GM19397 (cell line): ENCODE measurements at regions not wholly inside any gene's neighbourhood (a gene's known extent, or its start where the extent isn't known, plus 50 kb on each side); places are given as distances from the start of the nearest gene placed in this dataset.

Source experiments
- ATAC-seq: cut with Tn5 transposase; IDR thresholded peaks from one replicate; pipeline ENCODE4 v1.9.1; 2021; ENCODE audit warnings: mild to moderate bottlenecking, moderate library complexity; ENCODE audit not compliant: unreplicated experiment

DNA sequence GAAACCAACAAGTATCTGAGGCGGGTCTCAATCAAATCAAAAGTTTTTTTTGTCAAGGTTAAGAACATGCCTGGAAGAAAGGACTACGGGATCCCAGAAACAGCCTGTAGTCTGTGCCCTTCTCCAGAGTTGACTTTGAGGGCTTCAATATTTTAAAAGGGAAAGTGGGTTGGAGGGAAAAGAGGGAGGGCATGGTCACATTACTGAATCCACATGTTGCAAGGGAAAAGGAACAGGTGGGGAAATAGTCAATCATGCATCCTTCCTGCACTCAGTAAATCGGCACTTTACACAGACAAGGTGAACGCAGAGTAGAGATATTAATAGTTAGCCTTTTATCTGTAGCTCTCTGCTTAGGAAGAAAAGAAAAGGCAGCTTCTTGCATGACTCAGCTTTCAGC is 808.5 kb downstream of the UQCRFS1 start:
- no peak for ATAC-seq

DNA sequence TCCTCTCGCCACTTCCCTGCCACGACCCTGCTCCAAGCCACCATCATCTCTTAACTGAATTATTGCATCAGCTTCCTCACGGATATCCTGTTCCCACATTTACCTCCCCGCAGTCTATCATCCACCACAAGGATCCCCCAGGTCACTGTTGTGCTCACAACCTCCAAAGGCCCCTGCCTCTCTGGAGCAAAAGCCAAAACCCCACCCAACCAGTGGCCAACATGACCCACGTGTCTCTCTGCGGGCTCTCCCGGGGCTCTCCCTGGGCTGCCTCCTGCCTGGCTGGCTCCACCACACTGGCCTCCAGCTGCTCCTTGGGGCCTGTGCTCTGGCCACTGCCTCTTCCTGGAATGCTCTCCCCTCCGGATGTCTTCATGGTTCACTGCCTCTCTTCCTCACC is 809.3 kb downstream of the UQCRFS1 start:
- no peak for ATAC-seq

DNA sequence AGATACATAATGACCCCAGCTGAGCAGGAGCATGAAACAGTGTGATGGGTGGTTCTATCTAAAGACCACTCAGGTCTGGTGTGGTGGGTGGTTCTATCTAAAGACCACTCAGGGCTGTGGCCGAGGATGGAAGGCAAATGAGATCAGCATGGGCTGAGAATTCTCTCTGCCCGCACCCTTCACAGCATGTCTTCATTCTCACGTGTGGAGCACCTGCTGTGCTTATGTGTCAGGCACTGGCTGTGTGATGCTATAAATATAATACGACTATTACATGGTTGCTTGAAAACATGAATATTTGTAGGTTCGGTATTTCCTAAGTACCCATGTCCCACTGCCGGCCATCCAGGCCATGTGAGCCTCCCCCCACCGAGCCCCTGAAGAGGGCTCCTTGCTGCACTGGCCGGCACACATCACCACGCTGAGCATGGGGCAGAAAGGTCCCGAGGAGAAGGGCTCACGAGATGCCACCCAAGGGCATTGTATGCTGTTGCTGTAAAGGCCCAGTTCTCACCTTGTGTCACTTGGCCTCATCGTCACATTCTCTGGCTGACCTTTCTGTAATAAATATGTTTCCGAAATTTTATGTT is 810.2 kb downstream of the UQCRFS1 start:
- ATAC-seq, result no peak

DNA sequence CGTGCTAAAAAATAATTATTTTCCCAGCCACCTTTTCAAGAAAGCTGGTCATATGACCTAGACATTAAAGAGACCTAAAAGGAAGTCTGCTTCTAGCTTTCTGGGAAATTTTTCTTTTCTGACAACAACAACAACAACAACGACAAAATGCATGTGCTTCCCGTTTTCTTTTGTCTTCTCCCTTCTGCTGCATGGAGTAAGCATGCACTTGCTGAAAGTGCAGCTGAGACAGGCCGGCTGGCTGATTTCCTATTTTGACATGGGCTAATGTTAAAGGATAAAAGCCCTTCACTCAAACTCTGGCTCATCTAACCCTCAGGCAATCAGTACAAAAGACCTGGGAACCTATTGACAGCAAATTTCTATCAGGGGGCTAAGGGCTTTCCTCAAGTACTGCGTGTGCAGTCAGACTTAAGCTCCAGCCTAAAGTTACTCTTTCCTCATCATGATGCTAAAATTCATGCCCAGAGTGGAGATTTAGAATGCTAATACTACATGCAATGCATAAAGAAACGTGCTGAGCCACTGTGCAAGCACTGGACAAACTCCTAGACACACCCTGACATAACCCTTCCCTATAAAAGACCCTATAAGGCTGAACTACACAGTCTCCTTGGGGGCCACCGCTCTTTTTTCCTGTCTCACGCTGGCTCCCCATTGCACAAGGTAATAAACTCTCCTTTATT is 811.1 kb downstream of the UQCRFS1 start:
- no peak for ATAC-seq

DNA sequence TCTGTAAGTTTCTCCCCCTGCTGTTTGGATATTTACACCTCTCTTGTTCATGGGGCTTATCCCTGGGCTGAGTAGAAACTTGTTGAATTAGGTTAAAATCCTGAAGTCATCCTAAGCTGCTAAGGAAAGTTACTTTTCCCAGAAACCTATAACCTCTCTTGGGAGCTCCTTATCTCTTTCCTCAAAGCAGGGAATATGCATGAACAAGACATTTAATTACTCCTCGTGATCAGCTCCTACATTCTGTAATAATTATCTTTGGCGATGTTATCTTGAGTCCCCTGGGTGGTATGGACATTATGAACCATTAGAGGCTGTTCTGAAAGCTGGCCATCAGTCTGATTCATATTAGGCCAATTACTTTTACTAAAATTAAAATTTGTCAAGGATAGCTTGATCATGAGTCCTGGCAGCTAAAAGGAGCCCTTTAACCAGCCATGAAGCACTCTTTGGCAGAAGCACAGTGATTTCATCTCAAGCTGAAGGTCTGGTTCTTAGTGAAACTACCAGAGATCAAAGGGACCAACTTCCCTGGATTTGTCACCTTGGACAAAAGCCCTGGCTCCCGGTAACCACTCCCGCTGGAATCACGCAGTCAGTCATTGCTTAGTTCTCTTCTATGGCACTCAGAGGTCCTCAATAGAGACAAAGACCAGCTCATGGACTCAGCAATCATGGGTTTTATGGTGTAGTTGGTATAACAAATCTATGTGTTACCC is 811.8 kb downstream of the UQCRFS1 start:
- ATAC-seq, result no peak

DNA sequence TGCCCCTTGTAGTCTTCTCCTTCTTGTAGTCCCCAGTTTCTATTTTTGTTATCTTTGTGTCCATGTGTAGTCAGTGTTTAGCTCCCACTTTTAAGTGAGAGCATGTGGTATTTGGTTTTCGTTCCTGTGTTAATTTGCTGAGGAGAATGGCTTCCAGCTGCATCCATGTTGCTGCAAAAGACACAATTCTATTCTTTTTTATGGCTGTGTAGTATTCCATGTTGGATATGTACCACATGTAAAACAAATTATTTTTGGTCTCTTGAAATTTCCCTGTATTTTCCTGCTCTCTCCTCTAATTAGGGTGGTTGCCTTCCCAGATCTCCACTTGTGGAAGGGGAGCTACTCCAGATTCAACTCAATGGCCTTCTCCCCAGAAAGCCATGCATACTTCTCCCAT is 813.8 kb downstream of the UQCRFS1 start:
- ATAC-seq, result no peak

DNA sequence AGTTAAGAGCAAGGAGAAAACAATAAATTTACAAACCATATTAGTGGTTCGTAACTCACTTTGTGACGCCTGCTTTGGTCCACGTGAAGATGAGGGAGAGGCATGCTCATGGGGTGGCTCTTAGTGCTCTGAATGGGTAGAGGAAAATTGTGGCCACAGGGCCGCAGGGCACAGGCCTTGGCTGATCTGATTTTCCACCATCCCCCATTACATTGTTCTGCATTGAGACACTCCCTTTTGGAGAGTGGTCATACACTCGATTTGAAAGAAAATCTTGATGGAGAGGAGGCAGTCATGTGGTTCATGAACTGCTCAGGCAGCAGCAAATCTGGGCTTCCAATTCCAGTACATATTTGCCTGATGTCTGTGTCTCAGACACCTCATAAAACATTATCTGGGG is 815.2 kb downstream of the UQCRFS1 start:
- no peak for ATAC-seq

DNA sequence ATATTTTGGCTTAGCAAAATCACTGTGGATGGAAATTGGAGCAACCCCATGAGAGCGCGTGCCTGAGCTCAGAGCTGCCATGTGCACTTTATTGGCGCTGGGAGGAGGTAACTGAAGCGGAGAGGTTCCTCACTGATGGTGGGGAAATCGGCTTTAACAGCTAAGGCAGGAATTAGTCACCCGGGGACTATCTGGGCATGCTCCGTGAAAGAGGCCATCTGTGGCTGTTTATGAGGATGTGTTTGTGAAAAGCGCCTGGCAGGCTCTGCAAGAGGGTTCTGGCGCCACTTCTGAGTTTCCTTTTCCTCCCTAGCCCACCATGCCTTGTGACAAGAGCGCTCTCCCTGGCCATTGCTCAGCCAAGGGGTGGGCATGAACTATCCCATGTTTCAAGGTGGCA is 815.6 kb downstream of the UQCRFS1 start:
- no peak for ATAC-seq

DNA sequence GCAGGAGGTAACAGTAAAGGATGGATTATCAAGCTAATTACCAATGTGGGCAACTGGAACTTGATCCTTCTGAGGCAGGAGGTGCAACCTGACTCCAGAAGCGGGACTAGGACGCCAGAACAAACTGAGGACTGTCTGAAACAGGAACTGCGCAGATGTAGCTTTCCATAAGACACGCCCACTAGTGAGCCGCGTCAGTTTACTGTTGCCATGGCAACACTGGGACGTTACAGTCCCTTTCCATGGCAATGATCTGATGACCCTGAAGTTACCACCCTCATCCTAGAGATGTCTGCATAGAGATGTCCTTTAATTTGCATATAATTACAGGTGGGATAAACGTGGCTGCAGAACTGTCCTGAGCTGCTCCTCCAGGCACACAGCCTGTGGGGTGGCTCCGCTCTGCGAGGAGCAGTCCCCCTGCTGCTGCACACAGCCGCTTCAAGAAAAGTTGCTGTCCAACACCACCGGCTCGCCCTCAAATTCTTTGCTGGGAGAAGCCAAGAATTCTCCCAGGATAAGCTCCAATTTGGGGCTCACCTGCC is 816.6 kb downstream of the UQCRFS1 start:
- ATAC-seq, result no peak

DNA sequence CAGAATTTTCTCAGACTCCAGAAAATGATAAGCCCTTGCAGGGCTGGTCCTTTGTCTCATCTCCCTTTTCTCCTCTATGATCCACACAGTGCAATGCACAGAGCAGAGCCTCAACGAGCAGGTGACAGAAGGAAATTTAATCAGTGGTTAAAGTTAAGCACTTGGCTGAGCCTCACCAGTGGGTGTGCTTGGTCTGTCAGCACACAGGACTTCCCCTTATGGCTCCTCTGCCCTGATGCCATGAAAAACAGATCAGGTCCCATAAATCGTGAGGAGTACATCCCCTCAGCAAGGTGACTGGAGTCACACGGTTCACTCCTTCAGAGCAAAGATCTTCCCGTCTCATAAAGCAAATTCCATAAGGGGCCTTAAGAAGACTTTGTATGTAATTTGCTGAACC is 818.2 kb downstream of the UQCRFS1 start:
- no peak for ATAC-seq

DNA sequence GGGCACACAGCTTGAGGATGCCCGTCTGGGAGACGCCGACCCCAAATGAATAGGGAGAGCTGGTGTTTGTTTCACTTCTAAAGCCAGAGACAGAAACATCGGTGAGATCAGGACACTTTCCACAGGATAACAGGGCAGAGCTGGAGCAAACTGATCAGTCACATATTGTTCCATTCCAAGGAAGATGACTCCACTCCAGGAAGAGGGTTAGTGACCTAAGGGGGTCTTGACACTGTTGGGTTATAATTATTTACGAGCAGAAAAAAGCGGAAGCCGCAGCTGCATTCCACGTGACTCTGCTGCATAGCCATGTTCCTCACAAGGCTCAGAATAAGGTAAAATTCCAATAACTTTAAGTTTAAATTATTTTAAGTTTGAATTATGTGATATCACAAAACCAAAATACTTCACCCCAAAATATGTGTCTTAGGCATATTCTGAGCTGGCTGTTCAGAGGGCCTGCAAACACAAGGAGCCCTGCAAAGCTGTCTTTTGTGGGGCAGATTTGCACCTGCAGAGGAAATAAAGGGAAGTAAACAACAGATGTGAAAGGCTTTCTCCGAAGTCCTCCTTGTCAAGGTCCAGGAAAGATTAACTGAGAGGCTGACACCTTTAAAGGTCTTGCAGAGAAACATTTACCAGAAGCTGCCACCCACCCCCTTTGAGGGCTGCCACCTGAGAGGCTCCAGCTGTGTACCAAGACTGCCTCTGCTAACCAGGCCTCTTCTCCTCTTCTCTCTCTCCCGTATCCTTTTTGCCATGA is 819.2 kb downstream of the UQCRFS1 start:
- no peak for ATAC-seq

DNA sequence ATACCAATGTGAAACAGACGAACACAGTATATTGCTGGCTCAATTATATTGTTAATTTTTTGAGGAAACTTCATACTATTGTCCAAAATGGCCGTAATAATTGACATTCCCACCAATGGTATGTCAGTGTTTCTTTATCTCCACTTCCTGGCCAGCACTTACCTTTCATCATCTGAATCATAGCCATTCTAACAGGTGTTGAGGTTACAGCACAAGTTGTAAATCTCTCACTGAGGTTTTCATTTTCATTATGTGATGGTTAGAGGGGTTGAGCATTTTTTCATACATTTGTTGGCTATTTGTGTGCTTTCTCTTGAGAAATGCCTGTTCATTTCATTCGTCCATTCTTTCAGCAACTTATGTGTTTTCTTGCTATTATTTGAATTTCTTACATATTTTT is 824.0 kb downstream of the UQCRFS1 start:
- no peak for ATAC-seq

DNA sequence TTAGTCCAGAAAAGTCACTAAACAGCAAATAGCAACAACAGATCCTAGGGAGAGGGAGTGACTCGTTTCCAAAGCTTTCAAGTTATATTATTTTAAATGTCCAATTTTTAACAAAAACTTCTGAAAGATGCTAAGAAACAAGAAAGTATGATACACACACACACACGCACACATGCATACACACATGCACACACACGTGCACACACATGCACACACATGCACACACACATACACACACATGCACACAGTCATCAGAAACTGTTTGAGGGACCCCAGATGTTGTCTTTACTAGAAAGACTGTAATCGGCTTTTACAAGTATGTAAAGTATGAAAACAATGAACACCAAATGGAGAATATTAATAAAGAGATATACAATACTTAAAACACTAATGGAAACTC is 825.4 kb downstream of the UQCRFS1 start:
- no peak for ATAC-seq

DNA sequence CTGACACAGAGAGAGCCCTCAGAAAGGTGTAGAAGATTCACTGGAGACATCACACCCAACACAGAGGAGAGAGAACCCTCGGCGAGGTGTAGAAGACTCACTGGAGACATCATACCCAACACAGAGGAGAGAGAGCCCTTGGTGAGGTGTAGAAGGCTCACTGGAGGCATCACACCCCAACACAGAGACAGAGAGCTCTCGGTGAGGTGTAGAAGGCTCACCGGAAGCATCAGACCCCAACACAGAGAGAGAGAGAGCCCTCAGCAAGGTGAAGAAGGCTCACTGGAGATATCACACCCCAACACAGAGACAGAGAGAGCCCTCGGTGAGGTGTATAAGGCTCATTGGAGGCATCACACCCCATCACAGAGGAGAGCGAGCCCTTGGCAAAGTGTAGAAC is 826.5 kb downstream of the UQCRFS1 start:
- no peak for ATAC-seq

DNA sequence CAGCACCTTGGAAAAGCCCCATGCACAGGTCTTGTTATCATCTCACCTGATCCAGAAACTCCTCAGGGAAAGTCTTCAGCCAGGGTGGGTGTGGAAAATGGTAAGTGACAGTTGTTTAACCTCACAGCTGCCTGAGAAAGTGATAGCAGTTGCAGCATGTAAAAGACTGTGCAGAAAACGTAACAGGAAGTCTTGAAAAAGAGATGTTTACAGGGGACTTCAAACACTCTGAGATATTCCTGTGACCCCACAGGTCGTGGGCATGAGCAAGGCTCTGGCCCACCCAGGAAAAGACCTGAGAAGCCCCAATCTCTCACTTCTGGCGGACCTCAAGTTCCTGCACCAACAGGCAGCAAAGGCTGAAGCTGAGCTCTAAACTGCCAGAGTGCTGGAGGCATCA is 826.9 kb downstream of the UQCRFS1 start:
- no peak for ATAC-seq

DNA sequence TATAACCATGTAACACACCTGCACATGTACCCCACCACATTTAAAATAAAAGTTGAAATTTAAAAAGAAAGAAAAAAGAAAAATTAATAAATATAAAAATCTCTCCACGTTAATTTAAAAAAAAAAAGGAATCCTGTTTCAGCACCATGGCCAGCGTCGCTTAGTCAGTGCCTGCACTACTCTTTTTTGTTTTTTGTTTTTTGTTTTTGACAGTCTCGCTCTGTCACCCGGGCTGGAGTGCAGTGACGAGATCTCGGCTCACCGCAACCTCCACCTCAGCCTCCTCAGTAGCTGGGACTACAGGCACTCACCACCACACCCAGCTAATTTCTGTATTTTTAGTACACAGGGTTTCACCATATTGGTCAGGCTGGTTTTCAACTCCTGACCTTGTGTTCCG is 835.9 kb downstream of the UQCRFS1 start:
- no peak for ATAC-seq

DNA sequence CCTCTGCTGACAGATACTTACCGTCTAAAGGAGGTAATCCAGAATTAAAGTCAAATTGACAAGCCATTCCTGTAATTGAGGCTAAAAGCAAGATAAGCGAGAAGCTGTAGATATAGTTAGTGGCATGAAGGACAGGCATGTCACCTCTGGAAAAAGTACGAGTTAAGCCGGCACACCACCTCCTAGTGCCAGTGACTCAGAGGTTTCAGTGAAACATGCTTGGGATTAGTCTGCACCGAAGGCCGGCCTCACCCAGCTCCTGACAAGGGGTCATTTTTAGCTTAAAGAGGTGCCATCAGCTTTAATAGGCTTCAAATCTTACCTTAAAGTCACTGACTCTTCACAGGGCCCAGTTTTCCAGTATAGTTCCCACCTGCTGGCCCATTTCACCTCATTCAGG is 838.0 kb downstream of the UQCRFS1 start:
- ATAC-seq, result no peak

DNA sequence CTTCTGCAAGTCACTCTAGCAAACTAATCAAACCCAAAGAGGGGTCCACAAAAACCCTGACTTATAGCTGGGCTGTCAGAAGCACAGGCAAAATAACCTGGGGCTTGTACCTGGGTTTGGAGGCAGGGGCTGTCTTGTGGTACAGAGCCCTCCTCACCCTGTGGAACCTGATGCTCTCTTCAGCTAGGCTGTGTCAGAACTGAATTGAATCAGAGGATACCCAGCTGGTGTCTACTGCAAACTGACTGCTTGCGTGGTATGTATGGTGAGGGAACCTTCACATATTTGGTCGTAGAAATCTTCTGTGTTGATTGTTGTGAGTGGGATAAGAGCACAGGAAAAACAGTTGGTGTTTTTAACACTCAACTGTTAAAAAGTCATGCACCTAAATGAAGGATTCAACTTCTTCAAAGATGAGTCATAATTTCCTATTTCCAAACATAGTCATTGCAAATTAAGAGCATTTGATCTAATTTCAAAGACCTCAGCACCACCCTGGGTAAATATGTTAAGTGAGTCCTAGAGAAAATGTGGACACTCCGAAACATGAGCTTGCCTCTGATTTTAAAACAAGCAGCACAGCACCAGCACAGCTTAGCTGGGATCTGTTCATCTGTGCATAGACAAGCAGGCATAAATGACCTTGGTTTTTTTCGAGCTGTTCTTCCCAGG is 840.2 kb downstream of the UQCRFS1 start:
- no peak for ATAC-seq

DNA sequence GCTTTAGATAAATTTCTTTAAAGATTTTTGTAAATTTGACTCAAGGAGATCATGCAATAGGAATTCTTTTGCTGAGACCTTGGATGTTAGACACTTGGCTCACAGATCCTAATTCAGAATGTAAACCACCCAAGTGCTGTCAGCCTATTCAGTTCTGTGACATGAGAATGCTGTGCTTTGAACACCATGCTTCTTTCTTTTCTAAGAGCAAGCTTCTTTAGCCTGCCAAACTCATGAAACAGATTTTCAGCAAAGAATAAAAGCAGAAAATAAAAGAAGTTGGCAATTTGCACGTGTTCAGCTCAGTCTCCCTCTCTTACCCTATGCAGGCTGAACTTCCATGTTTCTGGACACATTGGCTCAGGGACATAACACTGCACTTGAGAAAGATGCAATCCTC is 845.8 kb downstream of the UQCRFS1 start:
- no peak for ATAC-seq

DNA sequence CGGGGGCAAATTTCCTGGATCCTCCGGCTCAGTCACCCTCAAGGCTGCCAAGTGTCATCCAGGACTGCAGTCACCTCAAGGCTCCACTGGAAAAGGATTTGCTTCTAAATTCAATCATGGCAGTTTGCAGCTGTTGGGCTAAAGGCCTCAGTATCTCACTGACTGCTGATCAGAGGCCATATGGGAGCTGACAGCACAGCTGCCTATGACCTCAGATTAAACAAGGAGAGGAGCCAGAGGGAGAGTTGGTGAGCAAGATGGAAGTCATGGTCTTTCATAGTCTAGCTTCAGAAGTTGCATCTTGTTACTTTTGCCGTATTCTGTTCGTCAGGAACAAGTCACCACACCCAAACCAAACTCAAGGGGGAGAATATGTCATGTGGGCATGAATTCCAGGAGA is 849.7 kb downstream of the UQCRFS1 start:
- no peak for ATAC-seq
